GM19035 (cell line): ENCODE measurements at regions not wholly inside any gene's neighbourhood (a gene's known extent, or its start where the extent isn't known, plus 50 kb on each side); places are given as distances from the start of the nearest gene placed in this dataset.

Source experiments
- ATAC-seq: cut with Tn5 transposase; IDR thresholded peaks from one replicate; pipeline ENCODE4 v1.9.1; 2021; ENCODE audit not compliant: unreplicated experiment

- no peak for ATAC-seq
Observed at GRCh38 chr6:4591218-4591617, 185.0 kb upstream of the CDYL start.

DNA sequence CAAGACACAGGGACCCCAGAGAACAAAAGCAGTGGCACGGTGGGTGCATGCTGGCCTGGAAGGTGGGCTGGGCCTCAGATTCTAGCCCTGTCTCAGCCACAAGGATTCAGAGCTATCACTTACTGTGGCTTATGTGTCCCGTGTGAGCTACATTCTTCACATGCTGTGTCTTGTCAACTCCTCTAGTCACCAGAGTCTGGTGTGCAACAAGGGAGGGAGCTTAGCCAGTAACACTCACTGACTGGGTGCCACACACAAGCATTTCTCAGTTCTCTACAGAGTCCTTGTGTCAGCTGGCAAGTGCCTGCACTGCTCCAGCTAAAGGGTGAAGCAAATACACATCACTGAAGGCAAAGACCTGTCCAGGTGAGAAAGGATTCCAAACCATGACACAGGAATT lies 186.9 kb upstream of the CDYL start:
- no peak for ATAC-seq

DNA sequence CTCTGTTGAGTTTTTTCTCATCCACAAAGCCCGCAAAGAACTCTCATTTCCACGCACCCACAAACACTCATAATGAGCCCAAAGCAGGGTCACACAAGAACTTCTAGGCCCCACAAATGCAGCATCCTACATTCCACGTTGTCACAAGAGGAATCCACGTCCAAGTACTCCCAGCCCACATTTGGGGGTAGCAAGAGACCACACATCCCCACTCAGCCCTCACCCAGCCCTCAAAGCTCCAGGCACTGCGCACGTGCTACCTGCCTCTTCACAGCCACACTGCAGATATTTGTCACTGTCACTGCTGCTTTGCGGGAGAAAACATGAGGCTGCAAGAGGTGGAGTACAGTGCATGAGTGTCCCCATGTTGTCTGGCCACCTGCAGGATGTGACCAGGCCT lies 187.6 kb upstream of the CDYL start:
- no peak for ATAC-seq

- no peak for ATAC-seq
Observed at GRCh38 chr6:4588163-4588562, 188.0 kb upstream of the CDYL start.

DNA sequence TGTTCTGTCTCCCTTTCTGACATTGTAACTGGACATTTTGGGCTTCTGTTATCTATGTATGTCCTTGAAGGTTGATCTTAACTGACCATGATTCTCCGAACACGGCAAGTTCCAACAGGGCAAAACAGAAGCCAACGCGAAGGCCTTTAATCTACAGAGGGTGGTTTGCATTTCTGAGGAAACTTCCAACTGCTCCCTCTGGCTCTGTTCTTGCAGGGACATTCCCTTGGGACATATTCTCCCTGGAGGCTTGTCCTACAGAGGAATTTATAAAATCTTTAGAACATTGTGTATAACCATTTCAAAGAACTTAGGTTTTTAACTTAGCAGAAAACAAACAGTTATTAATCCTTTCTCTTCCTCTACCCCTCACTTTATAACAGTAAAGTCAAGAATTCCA lies 189.0 kb upstream of the CDYL start:
- ATAC-seq, result no peak

DNA sequence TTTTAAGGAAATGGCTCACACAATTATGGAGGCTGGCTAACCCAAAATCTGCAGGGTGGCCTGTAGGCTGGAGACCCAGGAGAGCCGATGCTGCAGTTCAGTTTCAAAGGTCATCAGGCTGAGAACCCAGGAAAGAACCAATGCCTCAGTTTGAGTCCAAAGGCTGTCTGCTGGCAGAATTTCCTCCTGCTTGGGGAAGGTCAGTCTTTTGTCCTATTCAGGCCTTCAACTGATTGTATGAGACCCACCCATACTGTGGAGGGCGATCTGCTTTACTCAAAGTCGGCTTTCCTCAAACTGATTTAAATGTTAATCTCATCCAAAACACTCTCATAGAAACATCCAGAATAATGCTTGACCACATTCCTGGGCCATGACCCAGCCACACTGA lies 189.7 kb upstream of the CDYL start:
- no peak for ATAC-seq

GRCh38 chr6:4585682-4586468 lies 190.3 kb upstream of the CDYL start:
- ATAC-seq, result no peak

GRCh38 chr6:4584801-4585200 lies 191.4 kb upstream of the CDYL start:
- no peak for ATAC-seq

DNA sequence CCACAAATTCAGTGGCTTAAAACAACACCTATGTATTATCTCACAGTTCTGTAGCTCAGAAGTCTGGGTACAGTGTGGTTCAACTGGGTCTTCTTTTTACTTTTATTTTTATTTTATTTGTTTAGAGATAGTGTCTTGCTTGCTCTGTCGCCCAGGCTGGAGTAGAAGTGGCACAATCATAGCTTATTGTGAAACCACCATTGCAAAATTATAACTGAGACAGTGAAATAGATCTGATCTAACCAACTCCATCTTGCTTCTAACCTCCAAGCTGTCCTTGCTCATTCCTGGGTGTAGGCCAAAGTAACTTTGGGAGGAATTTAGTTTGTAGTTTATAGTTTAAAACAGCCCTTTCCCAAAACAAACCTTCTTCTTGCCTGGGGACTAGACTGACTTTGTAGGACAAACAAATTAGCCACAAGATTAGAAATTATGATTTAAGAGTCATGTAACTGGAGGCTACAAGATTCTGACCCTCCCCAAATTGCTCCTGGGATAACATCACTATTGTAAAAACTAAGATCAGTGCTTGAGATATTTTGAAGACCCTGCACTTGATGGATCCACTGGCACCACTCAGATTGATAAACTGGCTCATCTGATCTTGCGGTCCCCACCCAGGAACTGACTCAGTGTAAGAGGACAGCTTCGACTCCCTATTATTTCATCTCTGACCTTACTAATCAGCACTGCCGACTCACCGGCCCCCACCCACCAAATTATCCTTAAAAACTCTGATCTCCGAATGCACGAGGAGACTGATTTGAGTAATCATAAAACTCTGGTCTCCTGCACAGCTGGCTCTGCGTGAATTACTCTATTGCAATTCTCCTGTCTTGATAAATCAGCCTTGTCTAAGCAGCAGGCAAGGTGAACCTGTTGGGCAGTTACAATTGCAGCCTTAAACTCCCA lies 193.4 kb upstream of the CDYL start:
- no peak for ATAC-seq

DNA sequence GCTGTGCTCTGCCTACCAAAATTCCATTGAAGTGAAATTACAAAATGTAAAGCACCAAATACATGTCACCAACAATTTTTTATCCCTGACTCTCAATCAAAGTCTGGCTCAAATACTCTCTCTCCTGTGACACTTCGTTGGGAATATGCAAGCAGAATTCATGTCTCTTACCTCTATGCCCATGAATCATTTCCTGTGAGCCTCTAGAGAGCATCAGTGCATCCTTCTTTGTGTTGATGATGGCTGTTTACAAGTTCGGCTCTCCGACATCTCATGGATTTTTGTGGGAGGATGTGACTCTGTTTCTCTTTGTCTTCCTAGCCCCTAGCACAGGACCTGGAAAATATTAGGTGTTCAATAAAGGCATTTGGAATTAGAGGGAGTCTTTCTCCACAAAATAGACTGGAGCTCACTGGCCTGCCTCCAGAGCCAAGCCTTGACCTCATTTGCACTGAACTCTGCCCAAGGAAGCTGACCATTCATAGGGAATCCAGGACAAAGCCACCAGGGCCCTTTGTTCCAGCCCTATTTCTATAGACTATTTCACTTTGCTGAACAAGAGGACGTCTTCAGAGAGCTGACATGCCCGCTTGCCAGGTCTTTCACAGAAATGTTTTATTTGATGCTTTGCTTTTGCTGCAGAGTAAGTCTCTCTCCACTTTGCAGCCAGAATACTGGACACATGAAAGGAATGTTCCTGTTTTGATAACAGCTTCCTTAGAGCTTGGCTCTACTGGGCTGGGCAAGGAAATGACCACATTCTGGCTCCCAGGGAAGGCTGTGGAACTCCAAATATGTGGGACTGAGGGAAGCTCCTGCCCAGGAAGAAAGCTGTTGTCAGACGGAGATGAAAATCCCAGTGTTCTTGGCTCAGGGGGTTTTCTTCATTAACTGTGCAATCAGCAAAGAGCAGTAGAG lies 194.5 kb upstream of the CDYL start:
- no peak for ATAC-seq

DNA sequence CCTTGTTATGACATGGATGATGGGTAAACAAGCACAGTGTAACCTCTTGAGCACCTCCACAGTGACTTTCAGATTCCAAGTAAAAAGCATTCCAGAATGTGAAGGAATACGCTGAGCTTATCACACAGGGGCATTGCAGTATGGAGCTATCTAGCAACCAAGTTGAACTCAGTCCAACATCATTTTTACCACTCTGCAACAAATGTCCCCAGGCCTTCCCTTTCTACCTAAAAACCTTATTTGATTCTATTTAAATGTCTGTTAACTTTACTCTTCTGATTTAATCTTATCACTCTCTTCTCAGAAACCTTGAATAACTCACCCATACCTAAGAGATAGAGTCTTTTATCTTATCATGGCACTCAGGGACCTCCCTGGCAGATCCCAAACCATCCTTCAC lies 195.8 kb upstream of the CDYL start:
- no peak for ATAC-seq

DNA sequence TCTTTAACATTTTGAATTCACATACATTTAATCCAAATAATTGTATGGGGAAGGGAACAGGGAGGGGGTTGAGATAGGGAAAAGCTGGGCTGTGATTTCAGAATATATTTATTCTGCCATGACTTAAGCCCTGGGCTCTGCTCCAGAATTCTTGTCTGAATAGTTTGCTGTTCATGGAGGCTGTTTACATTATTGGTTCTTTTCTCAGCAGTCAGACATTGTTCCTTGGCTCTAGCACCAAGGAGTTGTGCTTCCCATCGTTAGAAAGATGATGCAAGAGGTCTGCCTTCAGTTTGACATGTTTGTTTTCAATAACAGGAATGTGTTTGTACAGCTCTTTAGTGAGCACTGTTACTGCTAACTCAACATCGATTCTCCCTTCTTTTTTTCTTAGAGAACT lies 198.8 kb upstream of the CDYL start:
- ATAC-seq, result no peak

- ATAC-seq, result no peak
Observed at GRCh38 chr6:4575714-4576113, 200.5 kb upstream of the CDYL start.

- no peak for ATAC-seq
Observed at GRCh38 chr6:4574007-4574406, 202.2 kb upstream of the CDYL start.

DNA sequence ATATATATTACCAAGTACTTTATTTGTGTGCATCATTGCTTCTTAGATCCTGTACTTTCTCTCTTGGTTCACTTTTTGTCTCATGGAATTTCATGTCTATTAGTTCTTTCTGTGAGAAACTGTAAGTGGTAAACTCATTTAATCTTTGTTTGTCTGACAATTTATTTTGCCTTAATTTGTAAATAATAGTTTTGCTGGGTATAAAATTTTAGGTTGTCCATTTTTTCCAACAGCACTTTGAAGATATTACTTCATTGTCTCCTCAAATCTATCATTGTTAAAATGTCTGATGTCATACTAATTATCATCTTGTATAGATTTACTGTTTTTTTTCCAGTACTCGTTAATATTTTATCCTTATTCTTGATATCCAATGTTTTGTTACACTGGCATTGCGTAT lies 205.2 kb upstream of the CDYL start:
- ATAC-seq, result no peak

GRCh38 chr6:4568138-4568537 lies 208.1 kb upstream of the CDYL start:
- ATAC-seq, result no peak

DNA sequence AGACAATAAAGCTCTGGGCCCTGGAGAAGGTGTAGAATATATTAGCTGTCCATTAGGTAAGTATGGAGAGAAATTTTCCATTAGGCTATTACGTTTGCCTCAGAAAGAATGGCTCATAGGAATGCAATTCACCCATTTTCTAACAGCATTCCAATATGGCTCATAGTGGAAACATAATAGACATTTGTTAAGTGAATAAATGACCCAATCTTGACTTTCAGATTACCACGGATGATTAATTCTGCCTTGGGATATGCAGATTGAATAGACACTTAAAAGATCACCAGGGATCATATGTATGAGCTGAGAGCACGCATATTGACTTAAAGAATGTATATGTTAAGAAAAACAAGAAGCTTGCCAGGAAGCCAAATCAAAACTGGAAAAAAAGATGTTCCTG lies 209.1 kb upstream of the CDYL start:
- no peak for ATAC-seq

DNA sequence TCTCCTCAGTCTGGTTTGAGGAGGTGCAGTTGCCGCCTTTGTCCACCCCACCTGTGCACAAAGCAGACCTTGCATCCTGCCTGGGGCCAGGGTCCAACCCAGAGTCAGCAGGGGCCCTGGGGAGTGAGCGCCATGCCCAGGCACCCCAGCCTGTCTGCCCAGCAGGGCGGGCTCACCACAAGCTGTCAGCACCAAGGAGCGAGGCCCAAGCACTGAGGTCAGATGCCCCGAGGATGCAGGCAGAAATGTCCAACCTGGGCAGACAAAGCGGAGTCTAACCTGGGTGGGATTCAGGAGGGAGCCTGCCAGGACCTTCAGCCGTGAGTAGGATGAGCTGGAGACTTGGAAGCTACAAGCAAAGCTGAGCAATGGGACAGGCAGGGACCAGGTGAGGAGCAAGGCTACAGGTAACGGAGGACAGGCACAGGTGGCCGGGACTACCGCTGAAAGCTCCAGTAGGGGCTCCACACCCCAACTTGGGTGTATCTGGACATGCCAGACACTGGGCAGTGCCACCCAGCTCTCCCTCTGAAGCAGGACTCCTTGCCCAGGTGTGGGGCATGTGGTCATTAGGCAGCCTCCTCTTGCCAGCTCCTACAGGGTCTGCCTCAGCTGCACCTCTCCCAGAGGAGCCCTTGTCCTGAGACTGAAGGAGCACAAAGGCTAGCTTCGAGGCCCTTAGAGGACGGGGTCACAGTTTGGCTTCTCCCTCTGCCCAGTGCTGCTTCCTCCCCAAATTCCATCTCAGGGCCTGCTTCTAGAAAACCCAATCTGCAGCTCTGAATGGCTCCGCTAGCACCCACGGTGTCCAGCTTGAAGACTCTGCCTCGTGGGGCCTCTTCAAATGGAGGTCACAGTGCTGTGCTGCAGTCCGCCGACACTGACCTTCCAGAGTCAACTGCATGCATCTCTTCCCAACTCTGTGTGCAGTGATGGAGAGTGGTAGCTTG lies 210.6 kb upstream of the CDYL start:
- no peak for ATAC-seq

- ATAC-seq, result no peak
Observed at GRCh38 chr6:4564801-4565271, 211.4 kb upstream of the CDYL start.

DNA sequence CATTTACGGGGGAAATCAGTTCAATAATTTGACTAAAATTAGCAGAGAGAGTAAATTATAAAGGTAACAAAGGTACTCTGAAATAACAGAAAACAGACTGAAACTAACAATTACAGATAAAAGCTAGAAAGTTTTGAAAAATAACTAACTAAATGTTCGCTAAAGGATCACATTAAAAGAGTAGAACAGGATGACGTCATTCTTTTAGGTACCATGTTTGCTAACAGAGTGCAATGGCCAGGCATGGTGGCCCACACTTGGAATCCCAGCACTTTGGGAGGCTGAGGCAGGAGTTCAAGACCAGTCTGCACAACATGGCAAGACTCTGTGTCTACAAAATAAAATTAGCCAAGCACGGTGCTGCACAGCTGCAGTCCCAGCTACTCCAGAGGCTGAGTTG lies 212.3 kb upstream of the CDYL start:
- ATAC-seq, result no peak
